ENCODE measurements at regions not wholly inside any gene's neighbourhood (a gene's known extent, or its start where the extent isn't known, plus 50 kb on each side); places are given as distances from the start of the nearest gene placed in this dataset.

DNA sequence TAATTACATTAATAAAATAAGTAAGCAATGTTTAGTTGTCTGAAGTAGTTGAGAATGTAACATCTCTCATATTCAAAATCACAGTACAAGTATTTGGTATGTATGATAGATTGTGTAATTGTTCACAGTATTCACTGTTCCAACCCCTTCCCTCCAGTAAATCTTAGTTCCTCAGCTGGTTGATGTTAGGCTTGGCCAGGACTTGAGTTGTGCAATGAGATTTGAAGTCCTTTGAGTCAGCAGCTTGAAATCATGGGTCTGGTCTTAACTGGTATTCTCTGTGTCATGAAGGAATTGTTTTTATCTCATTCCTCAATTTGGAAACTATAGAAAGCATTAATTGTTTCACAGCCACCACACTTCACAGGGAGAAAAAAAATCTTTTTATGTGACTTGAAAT is 477.1 kb downstream of the FSCB start:
- ATAC-seq (ENCODE audit: low read depth) (no peak), DNase-seq (no peak)
- H3K27me3 Mint-ChIP-seq, result no peaks in the 10 kb centered on the region
- H3K27ac Mint-ChIP-seq, result no peak overlapping the region
- POLR2A ChIA-PET, result no interaction called here
- intact Hi-C loops (cut with micrococcal nuclease), result no loop called here
- H3K4me1 Mint-ChIP-seq, result no peaks in the 10 kb centered on the region
- CTCF ChIA-PET, result no interaction called here
- TF ChIP-seq, protein P1, sequence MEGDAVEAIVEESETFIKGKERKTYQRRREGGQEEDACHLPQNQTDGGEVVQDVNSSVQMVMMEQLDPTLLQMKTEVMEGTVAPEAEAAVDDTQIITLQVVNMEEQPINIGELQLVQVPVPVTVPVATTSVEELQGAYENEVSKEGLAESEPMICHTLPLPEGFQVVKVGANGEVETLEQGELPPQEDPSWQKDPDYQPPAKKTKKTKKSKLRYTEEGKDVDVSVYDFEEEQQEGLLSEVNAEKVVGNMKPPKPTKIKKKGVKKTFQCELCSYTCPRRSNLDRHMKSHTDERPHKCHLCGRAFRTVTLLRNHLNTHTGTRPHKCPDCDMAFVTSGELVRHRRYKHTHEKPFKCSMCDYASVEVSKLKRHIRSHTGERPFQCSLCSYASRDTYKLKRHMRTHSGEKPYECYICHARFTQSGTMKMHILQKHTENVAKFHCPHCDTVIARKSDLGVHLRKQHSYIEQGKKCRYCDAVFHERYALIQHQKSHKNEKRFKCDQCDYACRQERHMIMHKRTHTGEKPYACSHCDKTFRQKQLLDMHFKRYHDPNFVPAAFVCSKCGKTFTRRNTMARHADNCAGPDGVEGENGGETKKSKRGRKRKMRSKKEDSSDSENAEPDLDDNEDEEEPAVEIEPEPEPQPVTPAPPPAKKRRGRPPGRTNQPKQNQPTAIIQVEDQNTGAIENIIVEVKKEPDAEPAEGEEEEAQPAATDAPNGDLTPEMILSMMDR (IDR thresholded peaks at IDR 0.05), result no peak
- no peaks in the 10 kb centered on the region for H3K9me3 Mint-ChIP-seq
- H3K36me3 Mint-ChIP-seq (ENCODE audit: low read depth), result no peaks in the 10 kb centered on the region
- no peak overlapping the region for H3K4me3 Mint-ChIP-seq

DNA sequence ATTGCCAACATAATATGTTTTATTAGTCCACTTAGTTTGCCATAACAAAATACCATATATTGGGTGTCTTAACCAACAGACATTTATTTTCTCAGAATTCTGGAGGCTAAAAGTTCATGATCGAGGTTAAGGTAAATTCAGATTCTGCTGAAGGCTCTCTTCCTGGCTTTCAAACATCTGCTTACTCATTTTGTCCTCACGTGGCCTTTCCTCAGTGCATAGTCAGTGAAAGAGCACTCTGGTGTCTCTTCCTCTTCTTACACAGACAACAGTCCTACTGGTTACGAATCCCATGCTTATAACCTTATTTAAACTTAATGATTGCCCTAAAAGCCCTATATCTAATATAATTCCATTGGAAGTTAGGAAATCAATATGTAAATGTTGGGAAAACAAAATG is 479.7 kb downstream of the FSCB start:
- ATAC-seq (ENCODE audit: low read depth) (no peak), DNase-seq (no peak)
- H3K4me3 Mint-ChIP-seq, result no peak overlapping the region
- TF ChIP-seq, protein P1 (IDR thresholded peaks at IDR 0.05), result no peak
- H3K9me3 Mint-ChIP-seq, result peaks cover 2% of the 10 kb centered on the region
- ChIA-PET POLR2A (no interaction called here), CTCF (no interaction called here)
- no peaks in the 10 kb centered on the region for H3K4me1 Mint-ChIP-seq
- intact Hi-C loops (cut with micrococcal nuclease), result no loop called here
- H3K27me3 Mint-ChIP-seq, result no peaks in the 10 kb centered on the region
- H3K36me3 Mint-ChIP-seq (ENCODE audit: low read depth), result no peaks in the 10 kb centered on the region
- no peak overlapping the region for H3K27ac Mint-ChIP-seq

DNA sequence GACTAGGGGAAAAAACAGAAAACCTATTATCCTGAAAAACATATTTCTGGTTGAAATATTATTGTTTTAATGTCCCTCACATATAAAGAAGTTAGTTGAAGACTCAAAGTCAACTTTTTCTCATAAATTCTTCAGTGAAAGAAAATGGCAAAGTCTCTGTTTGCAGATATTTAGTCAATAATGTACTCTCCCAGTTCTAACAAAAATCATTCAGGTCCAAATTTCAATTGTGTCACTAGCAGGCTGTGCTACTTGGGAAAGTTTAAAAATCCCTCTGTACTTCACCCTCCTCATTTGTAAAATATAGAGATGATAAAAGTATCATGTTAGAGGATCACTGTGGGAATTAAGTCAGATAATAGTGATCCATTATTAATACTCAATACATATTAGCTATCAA is 496.5 kb downstream of the FSCB start:
- Mint-ChIP-seq H3K9me3 (peaks cover 3% of the 10 kb centered on the region), H3K27ac (no peak overlapping the region), H3K4me3 (no peak overlapping the region), H3K27me3 (no peaks in the 10 kb centered on the region), H3K4me1 (no peaks in the 10 kb centered on the region), H3K36me3 (ENCODE audit: low read depth) (no peaks in the 10 kb centered on the region)
- TF ChIP-seq, protein P1 (IDR thresholded peaks at IDR 0.05), result no peak
- intact Hi-C loops (cut with micrococcal nuclease), result no loop called here
- ATAC-seq (ENCODE audit: low read depth) (no peak), DNase-seq (no peak)
- POLR2A ChIA-PET, result no interaction called here
- CTCF ChIA-PET, result no interaction called here

DNA sequence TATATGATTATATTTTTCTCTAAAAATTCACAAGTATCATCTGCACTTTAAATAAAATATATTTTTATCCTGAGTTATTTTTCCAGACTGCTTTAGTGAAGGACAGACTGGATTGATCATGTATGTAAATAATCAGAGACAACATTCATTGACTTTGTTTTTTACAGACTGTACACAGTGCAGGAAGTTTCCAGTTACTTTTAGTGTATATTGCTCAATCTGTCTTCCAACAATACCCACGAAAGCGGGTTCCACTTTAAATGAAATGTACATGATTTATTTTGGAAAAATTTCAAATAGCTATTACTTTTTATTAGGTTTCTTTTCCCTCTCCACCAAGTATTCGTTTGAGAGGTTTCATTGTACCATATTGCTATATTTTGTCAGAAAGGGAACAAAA is 497.0 kb downstream of the FSCB start:
- H3K9me3 Mint-ChIP-seq, result peaks cover 3% of the 10 kb centered on the region
- TF ChIP-seq, protein P1 (IDR thresholded peaks at IDR 0.05), result no peak
- ATAC-seq (ENCODE audit: low read depth) (no peak), DNase-seq (no peak)
- H3K27me3 Mint-ChIP-seq, result no peaks in the 10 kb centered on the region
- CTCF ChIA-PET, result no interaction called here
- H3K36me3 Mint-ChIP-seq (ENCODE audit: low read depth), result no peaks in the 10 kb centered on the region
- no peak overlapping the region for H3K27ac Mint-ChIP-seq
- POLR2A ChIA-PET, result no interaction called here
- no peak overlapping the region for H3K4me3 Mint-ChIP-seq
- intact Hi-C loops (cut with micrococcal nuclease), result no loop called here
- no peaks in the 10 kb centered on the region for H3K4me1 Mint-ChIP-seq

DNA sequence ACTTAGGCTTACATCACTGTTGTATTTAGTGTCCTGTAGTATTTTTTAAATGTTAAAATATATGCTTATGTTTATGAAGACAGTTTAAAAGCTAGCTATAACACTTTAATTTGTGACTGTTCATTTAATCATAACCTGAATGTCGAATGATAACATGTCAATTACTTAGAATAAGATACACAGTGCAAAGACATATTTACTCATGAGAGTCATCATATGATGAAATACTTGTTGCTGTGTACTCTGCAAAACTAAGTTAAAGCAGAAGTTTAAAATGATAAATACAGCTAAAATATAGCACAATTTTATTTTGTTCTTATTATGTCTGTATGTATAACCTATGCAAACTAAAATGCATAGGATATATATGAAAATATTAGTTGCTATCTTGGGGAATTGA is 497.4 kb downstream of the FSCB start:
- peaks cover 5% of the 10 kb centered on the region for H3K9me3 Mint-ChIP-seq
- no peak overlapping the region for H3K4me3 Mint-ChIP-seq
- H3K27ac Mint-ChIP-seq, result no peak overlapping the region
- no peaks in the 10 kb centered on the region for H3K27me3 Mint-ChIP-seq
- no peak for ATAC-seq (ENCODE audit: low read depth)
- no peak for DNase-seq
- no peaks in the 10 kb centered on the region for H3K4me1 Mint-ChIP-seq
- intact Hi-C loops (cut with micrococcal nuclease), result no loop called here
- CTCF ChIA-PET, result no interaction called here
- TF ChIP-seq, protein P1 (IDR thresholded peaks at IDR 0.05), result no peak
- POLR2A ChIA-PET, result no interaction called here
- no peaks in the 10 kb centered on the region for H3K36me3 Mint-ChIP-seq (ENCODE audit: low read depth)
